ENCODE measurements at regions not wholly inside any gene's neighbourhood (a gene's known extent, or its start where the extent isn't known, plus 50 kb on each side); places are given as distances from the start of the nearest gene placed in this dataset.

- no peak for DNase-seq (ENCODE audit: low spot score)
These were observed 853.6 kb downstream of the C6orf118 start for GRCh38 chr6:164455835-164456234.

DNA sequence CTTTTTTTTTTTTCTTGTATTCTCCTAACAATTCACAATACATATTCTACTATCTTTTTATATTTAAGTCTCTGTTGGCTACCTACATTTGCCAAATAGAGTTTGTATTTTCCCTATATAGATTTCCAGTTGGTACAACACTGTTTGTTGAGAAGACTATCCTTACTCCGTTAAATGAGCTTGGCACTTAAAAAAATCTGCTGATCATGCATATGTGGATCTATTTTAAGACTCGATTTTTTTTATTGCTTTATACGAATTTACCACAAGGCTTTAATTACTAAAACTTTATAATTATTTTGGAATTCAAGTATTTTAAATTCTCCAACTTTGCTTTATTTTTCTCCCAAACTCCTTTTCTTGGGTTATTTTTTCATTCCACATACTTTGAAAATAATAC lies 855.6 kb downstream of the C6orf118 start:
- no peak for DNase-seq (ENCODE audit: low spot score)

GRCh38 chr6:164442572-164442971 lies 866.8 kb downstream of the C6orf118 start:
- no peak for DNase-seq (ENCODE audit: low spot score)

DNA sequence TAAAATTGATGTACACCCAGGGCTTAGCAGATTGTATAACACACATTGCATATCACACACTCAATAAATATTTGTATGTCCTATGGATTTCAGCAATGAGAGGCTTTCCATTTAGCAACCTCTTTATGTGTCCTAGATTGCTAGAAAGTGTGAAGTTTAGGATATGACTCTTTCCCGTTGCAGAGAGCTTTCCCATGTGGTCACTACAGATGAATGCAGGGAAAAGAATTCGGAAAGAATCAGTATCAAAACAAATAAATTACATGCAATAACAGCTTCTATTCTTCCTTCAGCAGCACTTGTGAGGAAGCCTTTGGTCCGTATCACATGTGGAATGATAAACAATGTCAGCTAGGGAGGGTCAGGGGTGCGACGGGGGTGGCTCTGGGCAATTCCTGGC lies 870.1 kb downstream of the C6orf118 start:
- no peak for DNase-seq (ENCODE audit: low spot score)

GRCh38 chr6:164436976-164437375 lies 872.4 kb downstream of the C6orf118 start:
- DNase-seq (ENCODE audit: low spot score) = no peak

DNA sequence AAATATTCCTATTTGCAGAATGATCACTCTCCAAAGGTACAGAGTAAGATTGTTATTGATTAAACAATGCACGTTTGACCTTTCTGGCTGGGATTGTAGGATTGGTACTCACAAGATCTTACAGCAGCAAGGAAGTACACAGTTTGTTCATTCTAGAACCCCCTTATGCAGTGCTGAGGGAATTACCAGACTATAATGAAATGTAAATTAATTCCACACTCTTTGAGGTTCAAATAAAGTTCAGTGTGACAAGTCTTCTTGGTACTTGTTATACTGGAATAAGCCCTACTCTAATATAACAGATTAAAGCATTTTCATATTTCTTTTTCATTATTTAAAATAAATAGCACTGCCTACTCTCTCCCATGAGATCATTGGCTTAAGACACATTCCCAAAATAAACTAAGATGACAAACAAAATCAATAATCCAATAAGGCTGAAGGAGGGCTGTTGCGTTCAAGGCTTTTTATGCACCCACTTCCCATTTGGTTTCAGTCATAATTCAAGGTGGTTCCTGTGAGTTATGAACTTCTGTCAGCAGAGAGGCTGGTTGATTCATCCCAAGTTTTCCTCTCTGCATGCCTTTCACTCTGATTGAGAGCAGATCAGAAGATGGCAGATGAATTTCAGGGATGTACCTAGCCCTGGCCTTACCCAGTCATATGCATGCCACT lies 881.5 kb downstream of the C6orf118 start:
- no peak for DNase-seq (ENCODE audit: low spot score)

- no peak for DNase-seq (ENCODE audit: low spot score)
These were observed 884.9 kb downstream of the C6orf118 start for GRCh38 chr6:164424489-164424888.

DNA sequence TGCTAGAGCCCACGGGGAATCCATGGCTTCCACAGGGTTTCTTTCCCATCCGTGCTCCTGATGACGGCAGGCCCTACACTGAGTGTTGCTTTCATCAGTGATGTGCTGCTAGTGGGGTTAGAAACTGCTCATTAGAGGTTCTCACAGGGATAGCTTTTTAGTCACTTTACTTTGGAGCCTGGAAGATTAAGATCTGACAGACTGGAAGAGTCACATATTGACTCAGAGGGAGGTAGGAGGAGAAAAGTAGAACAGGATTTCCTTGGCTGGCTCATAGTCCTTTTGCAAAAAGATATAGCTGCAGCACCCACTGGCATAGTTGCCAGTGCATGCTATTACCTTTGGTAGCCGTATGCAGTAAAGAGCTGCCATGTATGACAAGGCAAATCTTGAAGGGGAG lies 890.3 kb downstream of the C6orf118 start:
- no peak for DNase-seq (ENCODE audit: low spot score)

DNA sequence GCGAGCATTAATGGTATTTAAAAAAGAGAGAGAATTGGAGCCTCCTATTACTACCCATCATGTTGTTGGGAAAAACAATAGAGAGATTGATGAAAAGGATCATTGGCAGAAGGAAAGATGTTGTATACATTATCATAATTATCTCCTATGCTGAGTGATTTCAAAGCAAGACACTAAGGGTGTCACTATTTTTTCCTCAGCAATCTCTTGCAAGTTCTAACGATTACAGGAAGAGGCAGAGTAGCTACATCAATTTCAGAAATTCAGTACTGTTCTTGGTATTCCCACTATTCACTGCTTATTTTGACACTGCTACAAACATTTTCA lies 891.2 kb downstream of the C6orf118 start:
- no peak for DNase-seq (ENCODE audit: low spot score)

GRCh38 chr6:164417537-164418261 lies 891.7 kb downstream of the C6orf118 start:
- no peak for DNase-seq (ENCODE audit: low spot score)

- no peak for DNase-seq (ENCODE audit: low spot score)
These were observed 893.4 kb downstream of the C6orf118 start for GRCh38 chr6:164415832-164416563.

GRCh38 chr6:164414695-164415094 lies 894.7 kb downstream of the C6orf118 start:
- no peak for DNase-seq (ENCODE audit: low spot score)

- DNase-seq (ENCODE audit: low spot score) = no peak
These were observed 896.8 kb downstream of the C6orf118 start for GRCh38 chr6:164412566-164412965.

- no peak for DNase-seq (ENCODE audit: low spot score)
These were observed 899.4 kb downstream of the C6orf118 start for GRCh38 chr6:164410017-164410416.

DNA sequence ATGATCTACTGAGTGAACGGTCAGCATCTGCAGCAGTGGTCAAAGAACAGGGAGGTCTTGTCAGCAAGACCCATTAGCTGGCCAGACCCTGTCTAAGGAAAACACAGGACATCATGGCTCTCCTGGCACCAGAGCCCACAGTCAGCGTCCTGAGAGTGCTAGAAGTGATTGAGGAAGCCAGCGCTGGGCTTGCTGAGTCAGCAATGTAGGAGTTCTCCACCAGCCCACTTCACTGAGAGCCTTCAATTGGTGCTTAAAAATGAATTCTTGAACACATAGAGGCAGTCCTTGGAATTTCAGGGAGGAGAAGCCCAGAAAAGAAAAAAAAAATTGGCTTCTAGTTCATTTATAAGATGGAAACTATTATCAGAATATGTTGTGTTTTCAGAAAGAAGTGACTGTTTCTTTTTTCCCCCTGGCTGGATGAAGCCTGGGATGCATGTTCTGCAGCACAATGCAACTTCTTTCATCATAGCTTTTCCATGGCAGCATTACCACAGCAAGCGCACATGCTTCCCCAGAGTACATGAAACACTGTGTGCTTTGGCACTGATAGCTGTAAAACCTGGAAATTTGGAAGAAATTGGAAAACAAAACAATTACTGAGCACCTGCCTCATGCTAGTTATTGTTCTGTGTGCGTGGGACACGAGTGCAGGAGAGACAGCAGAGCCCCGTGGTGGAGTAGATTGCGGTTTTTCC lies 899.9 kb downstream of the C6orf118 start:
- DNase-seq (ENCODE audit: low spot score) = no peak

- DNase-seq (ENCODE audit: low spot score) = no peak
These were observed 900.5 kb downstream of the C6orf118 start for GRCh38 chr6:164408868-164409267.

DNA sequence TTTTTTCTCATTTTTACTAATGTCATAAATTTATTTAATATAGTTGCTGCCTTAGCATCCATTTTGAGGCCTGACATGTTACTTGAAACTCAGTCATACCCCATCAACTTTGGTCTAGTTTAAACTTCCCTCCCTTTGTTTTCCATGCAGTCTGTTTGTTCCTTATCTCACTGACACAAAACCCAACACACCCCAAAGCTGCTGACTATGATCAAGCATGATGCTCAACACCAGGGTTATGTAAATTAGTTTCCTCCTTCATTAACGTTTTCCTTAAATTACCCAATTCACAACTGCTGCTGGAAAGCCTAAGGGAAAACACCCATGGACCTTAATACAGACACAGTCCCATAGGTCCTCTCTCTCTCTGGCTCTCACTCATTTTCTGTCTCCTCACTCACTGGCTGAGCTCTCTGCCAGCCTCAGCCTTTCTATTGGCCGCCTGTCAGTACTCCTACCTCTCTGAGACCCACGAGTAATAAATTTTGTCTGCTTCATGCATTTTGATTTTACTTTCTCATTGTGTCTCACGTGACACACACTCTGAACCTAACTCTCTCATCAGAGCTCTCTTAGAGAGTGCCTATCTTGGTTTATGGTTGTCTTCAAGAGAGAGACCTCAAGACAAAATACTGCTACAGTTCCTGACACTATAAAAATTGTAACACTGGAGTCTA lies 904.5 kb downstream of the C6orf118 start:
- DNase-seq (ENCODE audit: low spot score) = no peak

DNA sequence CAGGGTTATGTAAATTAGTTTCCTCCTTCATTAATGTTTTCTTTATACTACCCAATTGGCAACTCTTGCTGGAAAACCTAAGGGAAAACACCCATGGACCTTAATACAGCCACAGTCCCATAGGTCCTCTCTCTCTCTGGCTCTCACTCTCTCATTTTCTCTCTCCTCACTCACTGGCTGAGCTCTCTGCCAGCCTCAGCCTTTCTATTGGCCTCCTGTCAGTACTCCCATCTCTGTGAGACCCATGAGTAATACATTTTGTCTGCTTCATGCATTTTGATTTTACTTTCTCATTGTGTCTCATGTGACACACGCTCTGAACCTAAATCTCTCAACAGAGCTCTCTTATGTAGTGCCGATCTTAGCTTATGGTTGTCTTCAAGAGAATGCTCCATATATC lies 907.5 kb downstream of the C6orf118 start:
- DNase-seq (ENCODE audit: low spot score) = no peak

DNA sequence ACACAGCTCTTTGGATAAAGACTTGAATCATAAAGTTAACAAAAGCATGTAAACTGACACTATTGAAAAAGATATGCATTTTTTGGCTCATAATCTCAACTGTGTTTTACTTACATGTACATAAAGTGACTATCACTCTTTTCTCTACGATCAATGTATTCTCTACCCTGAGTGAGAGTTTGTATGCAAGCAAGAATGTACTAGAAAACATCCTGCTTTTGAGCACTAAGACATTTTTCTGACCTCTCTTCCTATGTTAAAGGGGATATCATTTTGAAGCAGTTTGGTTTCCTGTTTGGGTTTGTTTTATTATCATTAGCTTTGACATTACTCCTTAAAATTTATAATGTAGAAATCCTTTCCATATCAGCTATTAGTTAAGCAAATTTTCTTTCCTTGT lies 910.8 kb downstream of the C6orf118 start:
- DNase-seq (ENCODE audit: low spot score) = no peak

DNA sequence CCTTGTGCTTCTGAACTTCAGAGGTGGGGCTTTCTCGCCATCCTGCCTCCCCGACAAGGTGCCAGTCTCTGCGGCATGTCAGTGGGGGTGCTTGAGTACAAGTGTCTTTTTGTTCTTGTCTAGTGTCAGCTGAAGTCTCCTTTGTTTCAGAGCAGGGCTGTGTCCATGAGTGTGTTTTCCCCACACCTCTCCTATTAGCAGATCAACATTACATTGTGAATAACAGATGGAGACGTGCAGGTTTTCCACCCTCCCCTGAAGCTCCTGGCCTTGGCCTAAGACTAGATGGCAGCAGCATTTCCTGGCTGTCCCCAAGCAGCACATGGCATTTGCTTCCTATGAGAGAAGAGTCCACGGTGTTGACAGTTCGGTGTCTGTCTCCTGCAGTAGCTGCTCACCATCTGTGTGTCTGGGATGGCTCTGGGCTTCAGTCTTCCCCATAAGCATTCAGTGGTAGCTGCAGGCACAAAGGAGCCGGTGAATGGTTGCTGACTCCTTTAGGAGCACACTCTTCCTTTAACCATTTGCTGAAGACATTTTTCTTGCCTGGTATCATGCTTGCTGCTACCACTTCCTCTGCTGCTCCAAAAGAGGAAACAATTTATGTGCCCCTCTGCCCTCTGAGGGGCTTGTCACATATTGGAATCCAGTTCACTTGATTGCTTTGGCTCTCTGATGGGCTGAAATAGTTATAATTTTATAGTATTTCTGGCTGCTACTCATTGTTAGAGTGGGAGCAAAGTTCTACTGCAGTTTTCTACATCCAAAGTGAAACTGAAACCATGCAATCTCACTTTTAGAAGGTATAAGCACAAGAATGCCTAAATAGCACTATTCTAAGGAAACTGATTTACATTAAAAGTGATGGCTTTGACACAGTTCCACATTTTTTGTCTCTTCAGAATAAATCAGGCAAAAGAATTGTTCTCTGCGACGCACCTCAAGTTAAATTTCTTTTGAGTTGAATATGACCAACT lies 913.0 kb downstream of the C6orf118 start:
- no peak for DNase-seq (ENCODE audit: low spot score)

DNA sequence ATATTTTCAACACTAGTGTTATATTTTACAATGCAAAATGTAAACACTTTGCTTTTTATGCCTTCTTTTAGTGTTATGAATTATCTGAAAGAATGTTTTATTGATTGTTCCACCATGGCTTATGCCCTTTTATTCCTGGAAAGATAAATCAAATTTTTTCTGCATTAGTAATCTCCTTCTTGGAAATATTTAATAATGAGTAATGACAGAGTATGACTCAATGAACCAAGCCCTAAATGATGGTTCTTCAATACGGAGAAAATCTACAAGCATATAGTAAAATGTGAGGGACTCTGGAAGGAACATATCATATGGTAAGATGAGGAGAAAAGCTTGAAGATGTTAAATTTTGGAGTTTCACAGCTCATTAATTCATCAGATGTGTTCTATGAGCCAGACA lies 929.6 kb downstream of the C6orf118 start:
- no peak for DNase-seq (ENCODE audit: low spot score)
